ENCODE measurements at regions not wholly inside any gene's neighbourhood (a gene's known extent, or its start where the extent isn't known, plus 50 kb on each side); places are given as distances from the start of the nearest gene placed in this dataset.
"Not testable (repeated sequence)": the region's sequence is repeated elsewhere in the genome, so short reads cannot be mapped to it uniquely, and the experiment has no call there.

DNA sequence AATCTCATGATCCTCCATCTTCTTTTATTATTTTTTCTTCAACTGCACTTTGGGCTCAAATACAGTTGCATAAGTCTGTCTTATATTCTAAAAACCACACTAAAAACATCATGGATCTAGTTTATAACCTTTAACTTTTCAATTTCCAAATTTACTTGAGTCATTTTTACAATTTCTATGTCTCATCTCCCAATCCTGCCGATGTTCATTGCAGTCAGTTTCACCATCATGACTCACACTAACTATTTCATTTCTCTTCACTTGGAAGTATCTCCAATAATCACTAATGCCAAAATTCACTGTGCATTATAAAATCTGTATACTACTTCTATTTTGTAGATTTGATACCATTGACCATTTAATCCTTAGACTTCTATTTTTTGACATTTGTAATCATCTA lies 806.9 kb upstream of the SORCS1 start:
- no peak for DNase-seq (ENCODE audit: low read depth)
- TF ChIP-seq, protein P1, sequence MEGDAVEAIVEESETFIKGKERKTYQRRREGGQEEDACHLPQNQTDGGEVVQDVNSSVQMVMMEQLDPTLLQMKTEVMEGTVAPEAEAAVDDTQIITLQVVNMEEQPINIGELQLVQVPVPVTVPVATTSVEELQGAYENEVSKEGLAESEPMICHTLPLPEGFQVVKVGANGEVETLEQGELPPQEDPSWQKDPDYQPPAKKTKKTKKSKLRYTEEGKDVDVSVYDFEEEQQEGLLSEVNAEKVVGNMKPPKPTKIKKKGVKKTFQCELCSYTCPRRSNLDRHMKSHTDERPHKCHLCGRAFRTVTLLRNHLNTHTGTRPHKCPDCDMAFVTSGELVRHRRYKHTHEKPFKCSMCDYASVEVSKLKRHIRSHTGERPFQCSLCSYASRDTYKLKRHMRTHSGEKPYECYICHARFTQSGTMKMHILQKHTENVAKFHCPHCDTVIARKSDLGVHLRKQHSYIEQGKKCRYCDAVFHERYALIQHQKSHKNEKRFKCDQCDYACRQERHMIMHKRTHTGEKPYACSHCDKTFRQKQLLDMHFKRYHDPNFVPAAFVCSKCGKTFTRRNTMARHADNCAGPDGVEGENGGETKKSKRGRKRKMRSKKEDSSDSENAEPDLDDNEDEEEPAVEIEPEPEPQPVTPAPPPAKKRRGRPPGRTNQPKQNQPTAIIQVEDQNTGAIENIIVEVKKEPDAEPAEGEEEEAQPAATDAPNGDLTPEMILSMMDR (IDR thresholded peaks at IDR 0.05; ENCODE audit: insufficient read depth, low read length, poor library complexity, severe bottlenecking), result no peak
- Histone ChIP-seq H3K4me3 (ENCODE audit: low read depth, low read length) (no peak overlapping the region), H3K36me3 (ENCODE audit: control insufficient read depth, insufficient read depth, low read length) (no peaks in the 10 kb centered on the region), H3K27me3 (ENCODE audit: control insufficient read depth, insufficient read depth, low read length) (no peaks in the 10 kb centered on the region)

DNA sequence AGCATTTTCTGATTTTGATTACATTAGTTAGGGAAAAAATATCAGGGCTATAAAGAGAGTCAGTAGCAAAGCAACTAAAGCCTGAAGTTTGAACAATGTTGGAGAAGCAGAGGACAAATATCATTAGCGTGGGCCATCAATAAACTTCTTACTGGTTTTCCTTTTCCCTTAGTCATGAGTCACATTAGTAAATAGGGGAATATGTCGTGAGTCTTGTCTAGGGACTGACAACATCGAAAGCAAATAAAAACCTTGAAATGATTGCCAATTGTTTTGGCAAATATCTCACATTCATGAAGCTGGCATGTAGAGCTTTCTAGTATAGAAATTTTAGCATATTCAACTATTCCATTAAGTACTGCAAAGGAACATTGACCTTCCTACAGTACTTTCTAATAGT lies 806.0 kb upstream of the SORCS1 start:
- Histone ChIP-seq H3K27me3 (ENCODE audit: control insufficient read depth, insufficient read depth, low read length) (no peaks in the 10 kb centered on the region), H3K36me3 (ENCODE audit: control insufficient read depth, insufficient read depth, low read length) (no peaks in the 10 kb centered on the region), H3K4me3 (ENCODE audit: low read depth, low read length) (no peak overlapping the region)
- TF ChIP-seq, protein P1 (IDR thresholded peaks at IDR 0.05; ENCODE audit: insufficient read depth, low read length, poor library complexity, severe bottlenecking), result no peak
- DNase-seq (ENCODE audit: low read depth), result no peak

DNA sequence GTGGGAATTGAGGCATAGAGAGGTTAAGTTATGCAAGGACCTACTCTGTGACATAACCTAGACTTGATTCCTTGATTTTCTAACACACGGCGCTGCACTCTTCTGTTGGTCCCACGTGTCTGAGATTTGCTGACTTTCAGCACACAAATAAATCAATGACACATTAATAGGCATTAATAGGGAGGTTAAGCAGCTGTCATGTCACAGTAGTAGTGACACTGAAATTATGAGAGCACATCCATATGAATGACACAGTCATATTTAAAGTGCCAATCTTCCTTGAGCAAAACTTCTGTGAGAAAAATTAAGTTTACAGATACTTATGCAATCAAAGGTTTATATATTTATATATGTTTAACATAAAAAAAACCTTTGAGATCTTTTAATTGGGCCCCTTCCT lies 805.4 kb upstream of the SORCS1 start:
- no peak overlapping the region for H3K4me3 ChIP-seq (ENCODE audit: low read depth, low read length)
- TF ChIP-seq, protein P1 (IDR thresholded peaks at IDR 0.05; ENCODE audit: insufficient read depth, low read length, poor library complexity, severe bottlenecking), result no peak
- no peaks in the 10 kb centered on the region for H3K27me3 ChIP-seq (ENCODE audit: control insufficient read depth, insufficient read depth, low read length)
- no peaks in the 10 kb centered on the region for H3K36me3 ChIP-seq (ENCODE audit: control insufficient read depth, insufficient read depth, low read length)
- no peak for DNase-seq (ENCODE audit: low read depth)

DNA sequence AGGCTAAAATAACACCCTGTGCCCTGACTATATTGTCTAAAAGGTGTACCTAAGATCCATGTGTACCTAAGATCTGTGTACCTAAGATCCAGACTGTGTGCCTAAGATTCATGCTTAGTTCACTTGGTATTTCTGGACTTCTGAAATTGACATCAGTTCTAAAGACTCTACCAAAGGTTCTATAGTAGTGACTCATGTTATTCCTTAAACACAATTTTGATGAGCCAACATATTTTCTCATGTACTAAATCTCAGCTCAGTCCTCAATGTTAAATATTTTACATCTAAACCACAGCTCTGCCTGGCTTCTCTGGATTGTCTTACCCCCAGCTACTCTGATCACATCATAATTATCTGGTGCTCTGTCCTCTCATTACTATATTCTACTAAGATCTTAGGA lies 802.3 kb upstream of the SORCS1 start:
- H3K27me3 ChIP-seq (ENCODE audit: control insufficient read depth, insufficient read depth, low read length), result no peaks in the 10 kb centered on the region
- TF ChIP-seq, protein P1 (IDR thresholded peaks at IDR 0.05; ENCODE audit: insufficient read depth, low read length, poor library complexity, severe bottlenecking), result no peak
- H3K4me3 ChIP-seq (ENCODE audit: low read depth, low read length), result no peak overlapping the region
- no peak for DNase-seq (ENCODE audit: low read depth)
- H3K36me3 ChIP-seq (ENCODE audit: control insufficient read depth, insufficient read depth, low read length), result no peaks in the 10 kb centered on the region

DNA sequence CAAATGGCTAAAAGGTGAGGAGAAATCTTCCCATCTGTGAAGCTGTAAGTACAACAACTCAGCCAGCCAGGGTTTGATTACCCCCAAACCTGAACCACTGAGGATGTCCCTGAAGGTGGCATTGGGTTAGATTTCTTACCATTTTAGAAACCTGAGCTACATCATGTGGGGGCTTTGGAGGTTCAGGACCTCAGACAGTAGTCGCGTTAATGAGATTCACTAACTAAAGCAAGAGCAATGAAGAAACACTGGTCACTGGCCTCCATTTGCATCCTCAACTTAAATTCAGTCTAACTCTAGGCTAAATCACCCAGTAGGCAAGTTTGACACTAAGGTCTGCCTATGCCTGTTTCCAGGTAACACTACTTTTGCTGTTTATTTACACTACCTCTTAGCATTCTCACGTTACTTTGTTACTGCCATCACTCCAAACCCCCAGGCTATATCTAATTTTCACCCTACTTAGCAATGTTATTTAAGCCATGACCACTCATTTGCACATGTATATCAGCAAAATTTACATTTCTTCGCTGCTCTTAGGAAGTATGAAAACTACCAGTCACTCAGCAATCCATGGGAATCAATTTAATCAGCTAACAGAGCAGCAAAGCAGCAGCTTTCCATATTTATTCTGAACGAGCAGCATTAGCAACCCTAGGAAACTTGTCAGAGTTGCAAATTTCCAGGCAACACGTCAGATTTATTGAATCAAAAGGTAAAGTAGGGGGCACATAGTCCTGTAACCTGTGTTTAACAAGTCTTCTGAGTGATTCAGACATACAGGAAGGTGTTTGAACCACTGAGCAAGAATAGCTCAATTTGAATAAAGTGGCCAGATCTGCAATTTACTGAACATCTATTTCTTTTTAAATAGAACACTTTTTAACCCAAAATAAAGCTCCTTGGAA lies 788.4 kb upstream of the SORCS1 start:
- H3K36me3 ChIP-seq (ENCODE audit: control insufficient read depth, insufficient read depth, low read length), result no peaks in the 10 kb centered on the region
- TF ChIP-seq, protein P1 (IDR thresholded peaks at IDR 0.05; ENCODE audit: insufficient read depth, low read length, poor library complexity, severe bottlenecking), result no peak
- no peaks in the 10 kb centered on the region for H3K27me3 ChIP-seq (ENCODE audit: control insufficient read depth, insufficient read depth, low read length)
- no peak overlapping the region for H3K4me3 ChIP-seq (ENCODE audit: low read depth, low read length)
- DNase-seq (ENCODE audit: low read depth), result no peak

DNA sequence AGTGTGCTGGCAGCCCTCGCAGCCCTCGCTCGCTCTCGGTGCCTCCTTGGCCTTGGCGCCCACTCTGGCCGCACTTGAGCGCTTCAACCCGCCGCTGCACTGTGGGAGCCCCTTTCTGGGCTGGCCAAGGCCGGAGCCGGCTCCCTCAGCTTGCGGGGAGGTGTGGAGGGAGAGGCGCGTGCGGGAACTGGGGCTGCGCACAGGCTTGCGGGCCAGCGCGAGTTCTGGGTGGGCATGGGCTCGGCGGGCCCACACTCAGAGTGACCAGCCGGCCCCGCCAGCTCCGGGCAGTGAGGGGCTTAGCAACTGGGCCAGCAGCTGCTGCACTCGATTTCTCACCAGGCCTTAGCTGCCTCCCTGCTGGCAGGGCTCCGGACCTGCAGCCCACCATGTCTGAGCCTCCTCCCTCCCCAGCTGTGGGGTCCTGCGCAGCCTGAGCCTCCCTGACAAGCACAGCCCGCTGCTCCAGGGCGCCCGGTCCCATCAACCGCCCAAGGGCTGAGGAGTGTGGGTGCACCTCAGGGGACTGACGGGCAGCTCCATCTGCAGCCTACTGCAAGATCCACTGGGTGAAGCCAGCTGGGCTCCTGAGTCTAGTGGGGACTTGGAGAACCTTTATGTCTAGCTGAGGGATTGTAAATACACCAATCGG lies 786.0 kb upstream of the SORCS1 start:
- H3K27me3 ChIP-seq (ENCODE audit: control insufficient read depth, insufficient read depth, low read length); H3K4me3 ChIP-seq (ENCODE audit: low read depth, low read length); DNase-seq (ENCODE audit: low read depth); H3K36me3 ChIP-seq (ENCODE audit: control insufficient read depth, insufficient read depth, low read length): not testable (repeated sequence)
